ENCODE measurements at regions not wholly inside any gene's neighbourhood (a gene's known extent, or its start where the extent isn't known, plus 50 kb on each side); places are given as distances from the start of the nearest gene placed in this dataset.

- no peaks in the 10 kb centered on the region for H3K9me3 ChIP-seq
- no peak for TF ChIP-seq CTCF (IDR thresholded peaks at IDR 0.05)
- no peak for TF ChIP-seq POLR2A (IDR thresholded peaks at IDR 0.05)
- no peaks in the 10 kb centered on the region for H3K27me3 ChIP-seq
- no peak overlapping the region for H3K4me3 ChIP-seq
- H3K36me3 ChIP-seq: no peaks in the 10 kb centered on the region
- no peaks in the 10 kb centered on the region for H3K4me1 ChIP-seq
- intact Hi-C loops (cut with DNase I; ENCODE audit: low total_unique reads): no loop called here
- DNase-seq (ENCODE audit: low spot score in 2 of 2): no peak
- H3K27ac ChIP-seq: no peak overlapping the region
Observed at GRCh38 chr15:97087006-97087741, 756.7 kb downstream of the NR2F2 start.

GRCh38 chr15:97091093-97091492 is 760.6 kb downstream of the NR2F2 start:
- Histone ChIP-seq H3K27me3 (no peaks in the 10 kb centered on the region), H3K4me1 (no peaks in the 10 kb centered on the region), H3K4me3 (no peak overlapping the region), H3K36me3 (no peaks in the 10 kb centered on the region), H3K9me3 (no peaks in the 10 kb centered on the region), H3K27ac (no peak overlapping the region)
- no peak for DNase-seq (ENCODE audit: low spot score in 2 of 2)
- intact Hi-C loops (cut with DNase I; ENCODE audit: low total_unique reads): no loop called here
- TF ChIP-seq POLR2AphosphoS5 (IDR thresholded peaks at IDR 0.05) (no peak), CTCF (IDR thresholded peaks at IDR 0.05) (no peak)

- H3K9me3 ChIP-seq: no peaks in the 10 kb centered on the region
- no peaks in the 10 kb centered on the region for H3K36me3 ChIP-seq
- no peaks in the 10 kb centered on the region for H3K4me1 ChIP-seq
- H3K4me3 ChIP-seq: no peak overlapping the region
- TF ChIP-seq CTCF (IDR thresholded peaks at IDR 0.05) (no peak), POLR2AphosphoS5 (IDR thresholded peaks at IDR 0.05) (no peak), POLR2A (IDR thresholded peaks at IDR 0.05) (no peak)
- H3K27me3 ChIP-seq: no peaks in the 10 kb centered on the region
- H3K27ac ChIP-seq: no peak overlapping the region
- intact Hi-C loops (cut with DNase I; ENCODE audit: low total_unique reads): no loop called here
- no peak for DNase-seq (ENCODE audit: low spot score in 2 of 2)
Observed at GRCh38 chr15:97092656-97093055, 762.2 kb downstream of the NR2F2 start.

- intact Hi-C loops (cut with DNase I; ENCODE audit: low total_unique reads): no loop called here
- Histone ChIP-seq H3K36me3 (no peaks in the 10 kb centered on the region), H3K9me3 (no peaks in the 10 kb centered on the region), H3K4me1 (no peaks in the 10 kb centered on the region), H3K4me3 (no peak overlapping the region), H3K27me3 (no peaks in the 10 kb centered on the region), H3K27ac (no peak overlapping the region)
- no peak for DNase-seq (ENCODE audit: low spot score in 2 of 2)
- TF ChIP-seq CTCF (IDR thresholded peaks at IDR 0.05) (no peak), POLR2AphosphoS5 (IDR thresholded peaks at IDR 0.05) (no peak)
Observed at GRCh38 chr15:97096303-97096835, 765.9 kb downstream of the NR2F2 start.

GRCh38 chr15:97099040-97099439 is 768.5 kb downstream of the NR2F2 start:
- no peaks in the 10 kb centered on the region for H3K36me3 ChIP-seq
- DNase-seq (ENCODE audit: low spot score in 2 of 2): no peak
- no peaks in the 10 kb centered on the region for H3K4me1 ChIP-seq
- no peak overlapping the region for H3K4me3 ChIP-seq
- H3K9me3 ChIP-seq: peaks cover 0 to 7% of the 10 kb centered on the region in 2 donors
- H3K27me3 ChIP-seq: no peaks in the 10 kb centered on the region
- intact Hi-C loops (cut with DNase I; ENCODE audit: low total_unique reads): no loop called here
- TF ChIP-seq POLR2AphosphoS5 (IDR thresholded peaks at IDR 0.05) (no peak), CTCF (IDR thresholded peaks at IDR 0.05) (no peak), POLR2A (IDR thresholded peaks at IDR 0.05) (no peak)
- H3K27ac ChIP-seq: no peak overlapping the region

Measured in breast epithelium (tissue), 4 donors.